Left forelimb (tissue), 1 donor: ENCODE measurements at regions not wholly inside any gene's neighbourhood (a gene's known extent, or its start where the extent isn't known, plus 50 kb on each side); places are given as distances from the start of the nearest gene placed in this dataset.

Experiments used
- DNase-seq: peaks from one replicate; pipeline ENCODE4 v3.0.0-alpha.2; 2018; ENCODE audit warnings: low spot score

- no peak for DNase-seq
These were observed 356.3 kb downstream of the PLPP3 start for GRCh38 chr1:56222914-56223540.

GRCh38 chr1:56220021-56220420 lies 359.3 kb downstream of the PLPP3 start:
- DNase-seq: no peak

- no peak for DNase-seq
These were observed 361.3 kb downstream of the PLPP3 start for GRCh38 chr1:56218023-56218422.

- DNase-seq: no peak
These were observed 363.1 kb downstream of the PLPP3 start for GRCh38 chr1:56216218-56216617.

GRCh38 chr1:56215771-56216170 lies 363.6 kb downstream of the PLPP3 start:
- DNase-seq: no peak

GRCh38 chr1:56215086-56215485 lies 364.3 kb downstream of the PLPP3 start:
- DNase-seq: no peak

- no peak for DNase-seq
These were observed 366.3 kb downstream of the PLPP3 start for GRCh38 chr1:56213068-56213467.

GRCh38 chr1:56212143-56212542 lies 367.2 kb downstream of the PLPP3 start:
- DNase-seq: no peak

GRCh38 chr1:56206391-56206790 lies 373.0 kb downstream of the PLPP3 start:
- DNase-seq: no peak

GRCh38 chr1:56204206-56204605 lies 375.2 kb downstream of the PLPP3 start:
- no peak for DNase-seq

GRCh38 chr1:56202796-56203492 lies 376.4 kb downstream of the PLPP3 start:
- no peak for DNase-seq

- DNase-seq: no peak
These were observed 377.2 kb downstream of the PLPP3 start for GRCh38 chr1:56202186-56202585.

GRCh38 chr1:56200896-56201295 lies 378.5 kb downstream of the PLPP3 start:
- DNase-seq: no peak

GRCh38 chr1:56200442-56200841 lies 378.9 kb downstream of the PLPP3 start:
- no peak for DNase-seq

GRCh38 chr1:56199956-56200355 lies 379.4 kb downstream of the PLPP3 start:
- no peak for DNase-seq

GRCh38 chr1:56199061-56199460 lies 380.3 kb downstream of the PLPP3 start:
- no peak for DNase-seq

- DNase-seq: no peak
These were observed 381.4 kb downstream of the PLPP3 start for GRCh38 chr1:56197946-56198345.

GRCh38 chr1:56196839-56197238 lies 382.5 kb downstream of the PLPP3 start:
- no peak for DNase-seq

- no peak for DNase-seq
These were observed 384.6 kb downstream of the PLPP3 start for GRCh38 chr1:56194701-56195300.

- no peak for DNase-seq
These were observed 385.7 kb downstream of the PLPP3 start for GRCh38 chr1:56193656-56194055.

GRCh38 chr1:56191369-56191768 lies 388.0 kb downstream of the PLPP3 start:
- DNase-seq: no peak

GRCh38 chr1:56190806-56191365 lies 388.5 kb downstream of the PLPP3 start:
- no peak for DNase-seq
